Right lobe of liver (tissue), 6 donors: ENCODE measurements at regions not wholly inside any gene's neighbourhood (a gene's known extent, or its start where the extent isn't known, plus 50 kb on each side); places are given as distances from the start of the nearest gene placed in this dataset.

ENCODE experiments used
- ATAC-seq, 4 donors: fragments of 200-7000 bp; cut with Tn5 transposase; one replicate each; pipeline ENCODE4 v1.9.1; 2020; ENCODE audit warnings: mild to moderate bottlenecking in 4 of 4, moderate library complexity in 4 of 4
- DNase-seq, 3 donors: peaks; one replicate each; pipeline ENCODE4 v3.0.0-alpha.2; 2020
- H3K27ac ChIP-seq, 3 donors: fragments of 200-600 bp; one replicate each; pipeline ENCODE4 v1.8.0; 2022
- H3K27me3 ChIP-seq, 2 donors: fragments of 200-600 bp; one replicate each; pipeline ENCODE4 v1.8.0; 2022
- H3K36me3 ChIP-seq, 4 donors: fragments of 200-600 bp; sonication (generic) in 1 of 4; one replicate each; pipeline versions ENCODE4 v1.5.1 to v1.8.0; 2017 to 2022; ENCODE audit warnings: control low read depth in 1 of 4
- H3K4me1 ChIP-seq, 4 donors: fragments of 200-600 bp; sonication (generic) in 1 of 4; one replicate each; pipeline versions ENCODE4 v1.5.1 to v1.8.0; 2017 to 2022; ENCODE audit warnings: control low read depth in 1 of 4
- H3K4me3 ChIP-seq, 3 donors: fragments of 200-600 bp; one replicate each; pipeline ENCODE4 v1.8.0; 2022
- H3K9me3 ChIP-seq, 4 donors: fragments of 200-600 bp; sonication (generic) in 1 of 4; one replicate each; pipeline versions ENCODE4 v1.5.1 to v1.8.0; 2017 to 2022; ENCODE audit warnings: control low read depth in 1 of 4
- CTCF ChIP-seq, 4 donors: fragments of 200-600 bp in 3 of 4; fragments of 450-650 bp in 1 of 4; IDR thresholded peaks; one replicate each; pipeline versions ENCODE4 v1.5.1 to v1.8.0; 2016 to 2022; ENCODE audit warnings: antibody characterized with exemption in 4 of 4, mild to moderate bottlenecking in 2 of 4
- POLR2A ChIP-seq: fragments of 450-650 bp; IDR thresholded peaks from one replicate; pipeline ENCODE4 v1.6.1; 2017; ENCODE audit warnings: antibody characterized with exemption, mild to moderate bottlenecking
- WGBS: methylation state at CpG from one replicate; pipeline ENCODE4 v1.1.6; 2018; ENCODE audit warnings: low coverage, low lambda C conversion rate; ENCODE audit not compliant: insufficient coverage; ENCODE audit errors: missing lambda C conversion rate; 5-methylcytosine and 5-hydroxymethylcytosine counted together
- intact Hi-C, 2 donors: fragments of 100-400 bp; cut with DNase I; formaldehyde crosslinking; loops; one replicate each; pipeline versions ENCODE4 v1.11.2 to v1.14.1; 2022
- donor health status: DM: no; HTN: yes; CAD: no.
- donor health status: DM: no; HTN: no; CAD: no.
- donor health status: DM: no; HTN: no; CAD: no.
- donor health status: DM: no; HTN: yes; CAD: no.
- donor health status: DM: no; HTN: yes; CAD: no.

DNA sequence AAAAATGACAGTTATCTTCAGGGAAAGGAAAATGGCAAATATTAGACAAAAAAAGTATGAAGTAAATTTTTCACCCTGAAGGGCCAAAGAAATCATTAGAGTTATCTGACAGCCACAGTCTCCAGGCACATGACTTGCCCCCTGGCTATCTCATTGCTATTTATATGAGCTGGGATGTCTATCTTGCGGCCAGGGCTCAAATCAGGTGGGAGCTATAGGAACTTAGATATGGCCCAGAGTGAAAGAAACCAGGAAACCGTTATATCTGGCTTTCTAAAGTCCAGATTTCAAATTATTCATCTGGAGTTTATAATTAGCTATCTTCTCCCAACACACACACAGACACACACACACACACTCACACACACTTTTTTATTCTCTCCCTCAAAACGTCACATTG is 135.3 kb upstream of the EEF1E1 start:
- no peaks in the 10 kb centered on the region for H3K36me3 ChIP-seq
- intact Hi-C loops, result no loop called here
- WGBS, result 40% methylated on average over 3 of the region's 3 CpGs
- ATAC-seq, result no peak
- H3K27me3 ChIP-seq, result no peaks in the 10 kb centered on the region
- TF ChIP-seq POLR2A (no peak), CTCF (IDR thresholded peaks at IDR 0.05) (no peak)
- H3K4me1 ChIP-seq, result no peaks in the 10 kb centered on the region
- no peak overlapping the region for H3K4me3 ChIP-seq
- no peak overlapping the region for H3K27ac ChIP-seq
- H3K9me3 ChIP-seq, result no peaks in the 10 kb centered on the region
- no peak for DNase-seq

DNA sequence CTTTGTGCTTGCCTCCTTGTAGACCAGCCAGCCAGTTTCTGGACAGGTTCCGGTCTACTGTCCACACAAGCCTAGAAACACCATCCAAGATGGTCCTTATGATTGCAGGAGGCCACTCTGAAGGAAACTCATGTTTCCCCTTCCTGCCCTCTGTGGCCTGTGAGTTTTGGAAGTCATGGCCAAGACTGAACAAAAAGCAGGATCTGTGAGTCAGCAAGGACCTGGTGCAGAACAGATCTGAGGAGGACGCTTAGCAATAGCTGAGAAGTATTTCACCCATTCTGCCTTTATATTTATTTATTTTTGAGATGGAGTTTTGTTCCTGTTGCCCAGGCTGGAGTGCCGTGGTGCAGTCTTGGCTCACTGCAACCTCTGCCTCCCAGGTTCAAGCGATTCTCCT is 134.6 kb upstream of the EEF1E1 start:
- 68% methylated on average over 4 of the region's 4 CpGs for WGBS
- intact Hi-C loops, result no loop called here
- H3K4me1 ChIP-seq, result no peaks in the 10 kb centered on the region
- H3K36me3 ChIP-seq, result no peaks in the 10 kb centered on the region
- no peak overlapping the region for H3K4me3 ChIP-seq
- no peak overlapping the region for H3K27ac ChIP-seq
- no peak for TF ChIP-seq CTCF (IDR thresholded peaks at IDR 0.05)
- TF ChIP-seq POLR2A, result no peak
- H3K27me3 ChIP-seq, result no peaks in the 10 kb centered on the region
- ATAC-seq (no peak), DNase-seq (no peak)
- H3K9me3 ChIP-seq, result no peaks in the 10 kb centered on the region

- DNase-seq, result no peak
- no peaks in the 10 kb centered on the region for H3K27me3 ChIP-seq
- intact Hi-C loops, result no loop called here
- ATAC-seq, result no peak
- TF ChIP-seq POLR2A (no peak), CTCF (IDR thresholded peaks at IDR 0.05) (no peak)
- H3K9me3 ChIP-seq, result no peaks in the 10 kb centered on the region
- 79% methylated on average over 7 of the region's 7 CpGs for WGBS
- no peaks in the 10 kb centered on the region for H3K36me3 ChIP-seq
- H3K4me1 ChIP-seq, result no peaks in the 10 kb centered on the region
- no peak overlapping the region for H3K4me3 ChIP-seq
- H3K27ac ChIP-seq, result no peak overlapping the region
Observed at GRCh38 chr6:8234321-8234720, 132.0 kb upstream of the EEF1E1 start.

DNA sequence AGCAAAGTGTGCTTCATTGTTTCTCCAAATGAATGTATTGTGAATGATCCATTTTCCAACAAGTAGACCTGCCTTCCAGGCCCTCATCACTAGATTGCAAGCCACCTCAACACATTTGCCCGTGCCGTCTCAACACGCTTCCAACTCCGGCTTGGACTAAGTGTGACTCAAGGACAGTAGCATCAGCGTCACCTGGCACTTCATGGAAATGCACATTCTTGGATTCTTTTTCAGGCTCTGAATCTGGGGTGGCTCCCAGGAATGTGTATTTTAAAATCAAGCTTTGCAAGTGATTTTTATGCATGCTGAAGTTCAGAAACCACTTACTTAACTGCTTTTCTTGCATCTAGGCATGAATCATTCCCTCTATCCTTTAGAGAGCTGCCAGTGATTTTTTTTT is 129.6 kb upstream of the EEF1E1 start:
- TF ChIP-seq CTCF (IDR thresholded peaks at IDR 0.05) (no peak), POLR2A (no peak)
- H3K4me1 ChIP-seq, result no peaks in the 10 kb centered on the region
- intact Hi-C loops, result no loop called here
- DNase-seq, result no peak
- H3K9me3 ChIP-seq, result no peaks in the 10 kb centered on the region
- 92% methylated on average over 5 of the region's 5 CpGs for WGBS
- no peaks in the 10 kb centered on the region for H3K27me3 ChIP-seq
- H3K4me3 ChIP-seq, result no peak overlapping the region
- H3K36me3 ChIP-seq, result no peaks in the 10 kb centered on the region
- no peak for ATAC-seq
- H3K27ac ChIP-seq, result no peak overlapping the region
